Neural cell (in vitro differentiated cells): ENCODE measurements at regions not wholly inside any gene's neighbourhood (a gene's known extent, or its start where the extent isn't known, plus 50 kb on each side); places are given as distances from the start of the nearest gene placed in this dataset.
A peak's percentile ranks its signal among the peaks of the same experiment; 100 is the strongest.

Source experiments
- H2AFZ ChIP-seq: fragments of 200-600, 300-800 bp; sonication (generic), shearing (Covaris generic); 2 replicates; pipeline ENCODE4 v1.6.0; 2014; ENCODE audit warnings: low read depth, mild to moderate bottlenecking, antibody characterized with exemption, low read length, moderate library complexity
- H3F3A ChIP-seq: fragments of 200-600 bp; shearing (Covaris generic); 2 replicates; pipeline ENCODE4 v1.6.1; 2016; ENCODE audit warnings: mild to moderate bottlenecking, moderate library complexity, mixed read lengths, antibody characterized with exemption, low read length; ENCODE audit not compliant: insufficient read depth, poor library complexity, severe bottlenecking
- H3K27ac ChIP-seq: fragments of 200-600, 300-800 bp; sonication (generic), shearing (Covaris generic); 2 replicates; pipeline ENCODE4 v1.5.1; 2014; ENCODE audit warnings: mild to moderate bottlenecking, low read length, moderate library complexity
- H3K27me3 ChIP-seq: fragments of 300-800, 200-600 bp; sonication (generic), shearing (Covaris generic); 2 replicates; pipeline ENCODE4 v1.6.0; 2014; ENCODE audit warnings: mild to moderate bottlenecking, low read depth, low read length, moderate library complexity; ENCODE audit not compliant: insufficient read depth
- H3K36me3 ChIP-seq: fragments of 300-800, 200-600 bp; sonication (generic), shearing (Covaris generic); 2 replicates; pipeline ENCODE4 v1.5.1; 2014; ENCODE audit warnings: mild to moderate bottlenecking, antibody characterized with exemption, low read length, moderate library complexity; ENCODE audit not compliant: insufficient read depth
- H3K4me2 ChIP-seq: fragments of 300-800, 200-600 bp; sonication (generic), shearing (Covaris generic); 2 replicates; pipeline ENCODE4 v1.6.0; 2014; ENCODE audit warnings: mild to moderate bottlenecking, low read length
- H3K4me3 ChIP-seq: fragments of 300-800, 200-600 bp; sonication (generic), shearing (Covaris generic); 2 replicates; pipeline ENCODE4 v1.5.1; 2014; ENCODE audit warnings: mild to moderate bottlenecking, low read length, moderate library complexity
- H3K79me2 ChIP-seq: fragments of 200-600 bp; shearing (Covaris generic); replicated peaks from 2 replicates; pipeline ENCODE4 v1.6.0; 2014; ENCODE audit warnings: mild to moderate bottlenecking, low read length, moderate library complexity; ENCODE audit not compliant: insufficient read depth
- H3K9ac ChIP-seq: fragments of 300-800, 200-600 bp; sonication (generic), shearing (Covaris generic); 2 replicates; pipeline ENCODE4 v1.6.1; 2016; ENCODE audit warnings: mild to moderate bottlenecking, low read length, mixed read lengths
- H3K9me2 ChIP-seq: fragments of 200-600 bp; shearing (Covaris generic); 2 replicates; pipeline ENCODE4 v1.6.1; 2016; ENCODE audit warnings: mild to moderate bottlenecking, low read length, mixed read lengths; ENCODE audit not compliant: insufficient read depth
- H3K9me3 ChIP-seq: fragments of 200-600, 300-800 bp; sonication (generic), shearing (Covaris generic); 2 replicates; pipeline ENCODE4 v1.6.1; 2016; ENCODE audit warnings: mild to moderate bottlenecking, mixed run types, low read length, moderate library complexity, mixed read lengths
- H4K20me1 ChIP-seq: fragments of 200-600 bp; shearing (Covaris generic); 2 replicates; pipeline ENCODE4 v1.6.1; 2016; ENCODE audit warnings: mild to moderate bottlenecking, mixed run types; ENCODE audit not compliant: insufficient read depth
- EP300 ChIP-seq: fragments of 450-650 bp; conservative IDR thresholded peaks from 2 replicates; pipeline ENCODE4 v1.6.1; 2014; ENCODE audit warnings: antibody characterized with exemption, mild to moderate bottlenecking, moderate library complexity; ENCODE audit not compliant: poor library complexity, severe bottlenecking
- EZH2 ChIP-seq: fragments of 200-600, 300-800 bp; shearing (Covaris generic), sonication (generic); IDR thresholded peaks from 2 replicates; pipeline ENCODE4 v1.6.1; 2014; ENCODE audit warnings: antibody characterized with exemption, low read length, borderline replicate concordance, mild to moderate bottlenecking; ENCODE audit not compliant: insufficient read depth, poor library complexity, severe bottlenecking
- MXI1 ChIP-seq: fragments of 450-650 bp; conservative IDR thresholded peaks from 2 replicates; pipeline ENCODE4 v1.6.1; 2014; ENCODE audit warnings: antibody characterized with exemption, mild to moderate bottlenecking; ENCODE audit not compliant: poor library complexity, severe bottlenecking
- POLR2AphosphoS5 ChIP-seq: IDR thresholded peaks from 2 replicates; pipeline ENCODE4 v1.6.1; 2012
- RAD21 ChIP-seq: fragments of 450-650 bp; conservative IDR thresholded peaks from 2 replicates; pipeline ENCODE4 v1.6.1; 2014; ENCODE audit warnings: antibody characterized with exemption, mild to moderate bottlenecking, moderate library complexity
- REST ChIP-seq: IDR thresholded peaks from 2 replicates; pipeline ENCODE4 v1.6.1; 2012; ENCODE audit warnings: borderline replicate concordance
- SMC3 ChIP-seq: fragments of 450-650 bp; conservative IDR thresholded peaks from 2 replicates; pipeline ENCODE4 v1.6.1; 2014; ENCODE audit warnings: antibody characterized with exemption, mild to moderate bottlenecking, moderate library complexity; ENCODE audit not compliant: poor library complexity
- TAF1 ChIP-seq: IDR thresholded peaks from 2 replicates; pipeline ENCODE4 v1.6.1; 2012; ENCODE audit warnings: low read depth
- TF ChIP-seq, protein P1 (sequence below): fragments of 450-650 bp; IDR thresholded peaks from 2 replicates; pipeline ENCODE4 v1.5.1; 2014; ENCODE audit warnings: antibody characterized with exemption, mild to moderate bottlenecking, moderate library complexity; ENCODE audit not compliant: poor library complexity, severe bottlenecking

DNA sequence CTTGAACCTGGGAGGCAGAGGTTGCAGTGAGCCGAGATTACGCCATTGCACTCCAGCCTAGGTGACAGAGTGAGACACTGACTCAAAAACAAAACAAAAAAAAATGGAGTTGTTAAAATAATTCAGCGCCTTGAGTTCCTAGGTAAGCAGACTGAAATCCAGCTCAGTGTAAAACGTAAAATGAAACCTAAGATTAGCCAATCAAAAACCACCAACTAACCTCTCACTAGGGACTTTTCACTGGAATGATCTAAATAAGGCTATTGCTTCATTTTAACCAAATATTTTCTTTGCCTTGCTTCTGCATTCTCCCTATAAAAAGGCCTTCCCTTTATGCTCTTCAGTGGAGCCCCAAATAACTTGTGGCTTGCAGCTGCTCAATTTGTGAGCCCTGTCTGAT is 91.6 kb upstream of the HIF1A start:
- no peaks in the 10 kb centered on the region for H3K9me2 ChIP-seq
- no peak overlapping the region for H3K4me3 ChIP-seq
- no peak overlapping the region for H3K9ac ChIP-seq
- H3K27me3 ChIP-seq, result no peaks in the 10 kb centered on the region
- no peaks in the 10 kb centered on the region for H3K9me3 ChIP-seq
- H3K27ac ChIP-seq, result no peak overlapping the region
- no peaks in the 10 kb centered on the region for H3K36me3 ChIP-seq
- no peaks in the 10 kb centered on the region for H4K20me1 ChIP-seq
- TF ChIP-seq SMC3, result no peak
- TF ChIP-seq EZH2, result no peak
- no peak for TF ChIP-seq REST
- TF ChIP-seq TAF1, result no peak
- no peak for TF ChIP-seq RAD21
- TF ChIP-seq, protein P1, sequence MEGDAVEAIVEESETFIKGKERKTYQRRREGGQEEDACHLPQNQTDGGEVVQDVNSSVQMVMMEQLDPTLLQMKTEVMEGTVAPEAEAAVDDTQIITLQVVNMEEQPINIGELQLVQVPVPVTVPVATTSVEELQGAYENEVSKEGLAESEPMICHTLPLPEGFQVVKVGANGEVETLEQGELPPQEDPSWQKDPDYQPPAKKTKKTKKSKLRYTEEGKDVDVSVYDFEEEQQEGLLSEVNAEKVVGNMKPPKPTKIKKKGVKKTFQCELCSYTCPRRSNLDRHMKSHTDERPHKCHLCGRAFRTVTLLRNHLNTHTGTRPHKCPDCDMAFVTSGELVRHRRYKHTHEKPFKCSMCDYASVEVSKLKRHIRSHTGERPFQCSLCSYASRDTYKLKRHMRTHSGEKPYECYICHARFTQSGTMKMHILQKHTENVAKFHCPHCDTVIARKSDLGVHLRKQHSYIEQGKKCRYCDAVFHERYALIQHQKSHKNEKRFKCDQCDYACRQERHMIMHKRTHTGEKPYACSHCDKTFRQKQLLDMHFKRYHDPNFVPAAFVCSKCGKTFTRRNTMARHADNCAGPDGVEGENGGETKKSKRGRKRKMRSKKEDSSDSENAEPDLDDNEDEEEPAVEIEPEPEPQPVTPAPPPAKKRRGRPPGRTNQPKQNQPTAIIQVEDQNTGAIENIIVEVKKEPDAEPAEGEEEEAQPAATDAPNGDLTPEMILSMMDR, result no peak
- TF ChIP-seq EP300, result no peak
- no peak for TF ChIP-seq POLR2AphosphoS5
- TF ChIP-seq MXI1, result no peak
- H2AFZ ChIP-seq, result no peak overlapping the region
- no peaks in the 10 kb centered on the region for H3F3A ChIP-seq
- no peaks in the 10 kb centered on the region for H3K79me2 ChIP-seq
- no peak overlapping the region for H3K4me2 ChIP-seq

DNA sequence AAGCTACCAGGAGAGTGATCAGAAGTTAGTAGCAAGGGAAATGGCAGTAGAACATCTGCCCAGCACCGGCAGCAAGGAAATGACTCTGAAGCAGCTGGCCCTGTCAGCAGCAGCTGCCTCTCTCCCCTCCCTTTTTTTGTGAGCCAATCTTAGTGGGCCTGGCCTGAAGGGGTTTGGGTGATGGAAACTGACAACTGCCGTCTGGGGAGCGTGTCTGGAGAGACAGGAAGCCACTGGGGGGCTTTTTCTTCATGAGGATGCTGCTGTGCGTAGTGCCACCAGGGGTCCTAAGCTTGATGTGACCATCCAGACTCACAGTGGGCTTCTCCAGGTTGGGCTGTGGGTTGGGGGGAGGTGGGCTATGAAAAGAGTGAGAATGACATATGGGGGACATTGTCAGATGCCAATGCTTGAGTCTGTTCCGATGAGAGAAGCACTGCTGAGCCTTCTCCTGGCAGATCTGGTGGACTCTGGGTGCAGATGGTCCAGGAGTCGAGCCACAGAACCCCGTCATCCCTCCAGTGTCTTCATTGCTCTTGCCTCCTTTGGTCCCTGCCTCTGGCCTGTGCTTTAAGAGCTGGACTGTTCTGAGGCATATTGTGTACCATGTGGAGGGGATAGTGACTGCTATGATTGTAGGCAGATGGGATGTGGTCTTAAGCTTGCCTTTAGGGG is 87.6 kb upstream of the HIF1A start:
- Histone ChIP-seq H3K36me3 (no peaks in the 10 kb centered on the region), H3K9me3 (no peaks in the 10 kb centered on the region), H3K9ac (no peak overlapping the region), H3K9me2 (no peaks in the 10 kb centered on the region), H3K27ac (peak overlapping the region; percentile 20), H3K79me2 (no peaks in the 10 kb centered on the region), H2AFZ (no peak overlapping the region), H3K4me2 (no peak overlapping the region), H3F3A (no peaks in the 10 kb centered on the region), H3K27me3 (no peaks in the 10 kb centered on the region), H4K20me1 (no peaks in the 10 kb centered on the region), H3K4me3 (no peak overlapping the region)
- no peak for TF ChIP-seq SMC3
- TF ChIP-seq MXI1, result no peak
- no peak for TF ChIP-seq TAF1
- TF ChIP-seq EP300, result no peak
- no peak for TF ChIP-seq RAD21
- TF ChIP-seq, protein P1, result no peak
- TF ChIP-seq REST, result no peak
- TF ChIP-seq POLR2AphosphoS5, result no peak
- TF ChIP-seq EZH2, result no peak
